HCT116 (cell line): ENCODE measurements at regions not wholly inside any gene's neighbourhood (a gene's known extent, or its start where the extent isn't known, plus 50 kb on each side); places are given as distances from the start of the nearest gene placed in this dataset.

ENCODE experiments used
- EZH2phosphoT487 ChIP-seq: fragments of 200-600 bp; IDR thresholded peaks from 2 replicates; pipeline ENCODE4 v1.6.1; 2018; ENCODE audit warnings: antibody characterized with exemption, borderline replicate concordance
- POLR2A ChIP-seq: IDR thresholded peaks from 2 replicates; pipeline ENCODE4 v1.7.0; 2011; ENCODE audit warnings: borderline replicate concordance; ENCODE audit not compliant: insufficient read depth, insufficient read length; ENCODE audit errors: extremely low read depth
- POLR2AphosphoS5 ChIP-seq: IDR thresholded peaks from 2 replicates; pipeline ENCODE4 v1.6.1; 2011; ENCODE audit warnings: mild to moderate bottlenecking, low read depth, low read length, moderate library complexity
- SRF ChIP-seq: IDR thresholded peaks from 2 replicates; pipeline ENCODE4 v1.6.1; 2012; ENCODE audit warnings: low read depth
- YY1 ChIP-seq: IDR thresholded peaks from 2 replicates; pipeline ENCODE4 v1.6.1; 2011; ENCODE audit warnings: low read length, low read depth, moderate library complexity, mild to moderate bottlenecking; ENCODE audit not compliant: insufficient replicate concordance; ENCODE audit errors: extremely low read depth
- TF ChIP-seq, protein P1 (sequence below), 3 experiments: fragments of 200-600 bp in 1 of 3; sonication (generic) in 1 of 3; IDR thresholded peaks in 2 of 3; conservative IDR thresholded peaks in 1 of 3; 2 replicates each; pipeline ENCODE4 v1.5.1; 2012 to 2017; ENCODE audit warnings: low read depth in 2 of 3, low read length in 2 of 3, antibody characterized with exemption in 1 of 3, borderline replicate concordance in 1 of 3, control low read depth in 1 of 3, mild to moderate bottlenecking in 1 of 3, mixed read lengths in 1 of 3, mixed run types in 1 of 3, moderate library complexity in 1 of 3; ENCODE audit not compliant: insufficient read depth in 1 of 3
- TF ChIP-seq, protein P2 (sequence below): IDR thresholded peaks from 2 replicates; pipeline ENCODE4 v1.6.1; 2012; ENCODE audit warnings: low read depth

DNA sequence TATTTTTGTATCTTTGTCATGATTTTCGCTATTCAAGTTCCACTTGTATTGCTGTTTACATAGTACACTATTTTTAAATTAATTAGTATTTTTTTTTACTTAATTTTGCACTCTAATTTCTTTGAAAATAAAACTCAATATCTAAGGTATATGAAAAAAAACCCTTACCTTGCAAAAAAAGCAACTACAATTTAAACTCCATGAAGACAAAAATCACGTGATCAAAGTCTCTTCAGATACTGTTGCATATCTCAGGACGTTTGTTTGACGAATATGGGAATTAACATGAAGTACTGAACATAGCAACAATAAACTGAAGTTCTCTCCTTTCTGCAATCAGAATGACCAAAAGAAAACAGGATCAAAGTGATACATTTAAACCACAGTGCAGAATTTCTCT, 968.4 kb upstream of the SEL1L start:
- TF ChIP-seq, protein P1, sequence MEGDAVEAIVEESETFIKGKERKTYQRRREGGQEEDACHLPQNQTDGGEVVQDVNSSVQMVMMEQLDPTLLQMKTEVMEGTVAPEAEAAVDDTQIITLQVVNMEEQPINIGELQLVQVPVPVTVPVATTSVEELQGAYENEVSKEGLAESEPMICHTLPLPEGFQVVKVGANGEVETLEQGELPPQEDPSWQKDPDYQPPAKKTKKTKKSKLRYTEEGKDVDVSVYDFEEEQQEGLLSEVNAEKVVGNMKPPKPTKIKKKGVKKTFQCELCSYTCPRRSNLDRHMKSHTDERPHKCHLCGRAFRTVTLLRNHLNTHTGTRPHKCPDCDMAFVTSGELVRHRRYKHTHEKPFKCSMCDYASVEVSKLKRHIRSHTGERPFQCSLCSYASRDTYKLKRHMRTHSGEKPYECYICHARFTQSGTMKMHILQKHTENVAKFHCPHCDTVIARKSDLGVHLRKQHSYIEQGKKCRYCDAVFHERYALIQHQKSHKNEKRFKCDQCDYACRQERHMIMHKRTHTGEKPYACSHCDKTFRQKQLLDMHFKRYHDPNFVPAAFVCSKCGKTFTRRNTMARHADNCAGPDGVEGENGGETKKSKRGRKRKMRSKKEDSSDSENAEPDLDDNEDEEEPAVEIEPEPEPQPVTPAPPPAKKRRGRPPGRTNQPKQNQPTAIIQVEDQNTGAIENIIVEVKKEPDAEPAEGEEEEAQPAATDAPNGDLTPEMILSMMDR (IDR thresholded peaks at IDR 0.05 in 2 of 3, conservative IDR thresholded peaks at IDR 0.05 in 1 of 3; ENCODE audit: borderline replicate concordance in 1 of 3, insufficient read depth in 1 of 3, low read depth in 2 of 3, low read length in 2 of 3), result no peak
- TF ChIP-seq POLR2A (no peak), SRF (no peak), POLR2AphosphoS5 (no peak), EZH2phosphoT487 (no peak), YY1 (no peak)
- TF ChIP-seq, protein P2, sequence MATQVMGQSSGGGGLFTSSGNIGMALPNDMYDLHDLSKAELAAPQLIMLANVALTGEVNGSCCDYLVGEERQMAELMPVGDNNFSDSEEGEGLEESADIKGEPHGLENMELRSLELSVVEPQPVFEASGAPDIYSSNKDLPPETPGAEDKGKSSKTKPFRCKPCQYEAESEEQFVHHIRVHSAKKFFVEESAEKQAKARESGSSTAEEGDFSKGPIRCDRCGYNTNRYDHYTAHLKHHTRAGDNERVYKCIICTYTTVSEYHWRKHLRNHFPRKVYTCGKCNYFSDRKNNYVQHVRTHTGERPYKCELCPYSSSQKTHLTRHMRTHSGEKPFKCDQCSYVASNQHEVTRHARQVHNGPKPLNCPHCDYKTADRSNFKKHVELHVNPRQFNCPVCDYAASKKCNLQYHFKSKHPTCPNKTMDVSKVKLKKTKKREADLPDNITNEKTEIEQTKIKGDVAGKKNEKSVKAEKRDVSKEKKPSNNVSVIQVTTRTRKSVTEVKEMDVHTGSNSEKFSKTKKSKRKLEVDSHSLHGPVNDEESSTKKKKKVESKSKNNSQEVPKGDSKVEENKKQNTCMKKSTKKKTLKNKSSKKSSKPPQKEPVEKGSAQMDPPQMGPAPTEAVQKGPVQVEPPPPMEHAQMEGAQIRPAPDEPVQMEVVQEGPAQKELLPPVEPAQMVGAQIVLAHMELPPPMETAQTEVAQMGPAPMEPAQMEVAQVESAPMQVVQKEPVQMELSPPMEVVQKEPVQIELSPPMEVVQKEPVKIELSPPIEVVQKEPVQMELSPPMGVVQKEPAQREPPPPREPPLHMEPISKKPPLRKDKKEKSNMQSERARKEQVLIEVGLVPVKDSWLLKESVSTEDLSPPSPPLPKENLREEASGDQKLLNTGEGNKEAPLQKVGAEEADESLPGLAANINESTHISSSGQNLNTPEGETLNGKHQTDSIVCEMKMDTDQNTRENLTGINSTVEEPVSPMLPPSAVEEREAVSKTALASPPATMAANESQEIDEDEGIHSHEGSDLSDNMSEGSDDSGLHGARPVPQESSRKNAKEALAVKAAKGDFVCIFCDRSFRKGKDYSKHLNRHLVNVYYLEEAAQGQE, result no peak
